ENCODE measurements at regions not wholly inside any gene's neighbourhood (a gene's known extent, or its start where the extent isn't known, plus 50 kb on each side); places are given as distances from the start of the nearest gene placed in this dataset.

- TF ChIP-seq CTCF (IDR thresholded peaks at IDR 0.05; ENCODE audit: low read depth, low read length, poor library complexity, severe bottlenecking) (no peak), EZH2phosphoT487 (IDR thresholded peaks at IDR 0.05; ENCODE audit: borderline replicate concordance, low read length) (no peak)
Observed at GRCh38 chr7:13240349-13240748, 552.9 kb downstream of the ARL4A start.

Data from DOHH2 (cell line).